HL-60 (cell line): ENCODE measurements at regions not wholly inside any gene's neighbourhood (a gene's known extent, or its start where the extent isn't known, plus 50 kb on each side); places are given as distances from the start of the nearest gene placed in this dataset.

ENCODE experiments used
- POLR2AphosphoS5 ChIP-seq: IDR thresholded peaks from 2 replicates; pipeline ENCODE4 v1.6.1; 2012; ENCODE audit warnings: low read depth
- TF ChIP-seq, protein P1 (sequence below): IDR thresholded peaks from one replicate; pipeline ENCODE4 v1.5.1; 2011; ENCODE audit warnings: low read length, control low read depth, inconsistent platforms; ENCODE audit not compliant: insufficient read depth
- TF ChIP-seq, protein P2 (sequence below): IDR thresholded peaks from 2 replicates; pipeline ENCODE4 v1.6.1; 2012; ENCODE audit warnings: low read depth; ENCODE audit not compliant: insufficient replicate concordance

DNA sequence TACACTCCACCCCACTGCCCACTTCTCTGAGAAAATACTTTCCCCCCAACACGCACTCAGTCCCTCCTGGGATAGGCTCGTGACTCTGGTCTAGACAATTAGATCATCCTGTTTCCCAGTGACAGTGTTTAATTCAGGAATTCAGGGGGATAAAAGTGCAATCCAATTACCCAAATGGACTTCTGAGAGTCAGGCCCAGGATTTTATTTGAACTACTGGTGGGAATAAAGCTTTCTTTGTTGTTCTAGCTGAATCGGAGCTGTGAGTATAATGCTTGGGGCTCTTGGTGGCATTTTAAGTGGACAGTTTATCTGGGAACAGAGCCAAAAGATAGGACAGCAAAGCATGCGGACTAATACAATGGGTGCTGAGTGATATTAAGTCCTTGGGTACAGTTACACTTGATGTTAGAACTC is 683.3 kb downstream of the MAT2B start:
- TF ChIP-seq, protein P1, sequence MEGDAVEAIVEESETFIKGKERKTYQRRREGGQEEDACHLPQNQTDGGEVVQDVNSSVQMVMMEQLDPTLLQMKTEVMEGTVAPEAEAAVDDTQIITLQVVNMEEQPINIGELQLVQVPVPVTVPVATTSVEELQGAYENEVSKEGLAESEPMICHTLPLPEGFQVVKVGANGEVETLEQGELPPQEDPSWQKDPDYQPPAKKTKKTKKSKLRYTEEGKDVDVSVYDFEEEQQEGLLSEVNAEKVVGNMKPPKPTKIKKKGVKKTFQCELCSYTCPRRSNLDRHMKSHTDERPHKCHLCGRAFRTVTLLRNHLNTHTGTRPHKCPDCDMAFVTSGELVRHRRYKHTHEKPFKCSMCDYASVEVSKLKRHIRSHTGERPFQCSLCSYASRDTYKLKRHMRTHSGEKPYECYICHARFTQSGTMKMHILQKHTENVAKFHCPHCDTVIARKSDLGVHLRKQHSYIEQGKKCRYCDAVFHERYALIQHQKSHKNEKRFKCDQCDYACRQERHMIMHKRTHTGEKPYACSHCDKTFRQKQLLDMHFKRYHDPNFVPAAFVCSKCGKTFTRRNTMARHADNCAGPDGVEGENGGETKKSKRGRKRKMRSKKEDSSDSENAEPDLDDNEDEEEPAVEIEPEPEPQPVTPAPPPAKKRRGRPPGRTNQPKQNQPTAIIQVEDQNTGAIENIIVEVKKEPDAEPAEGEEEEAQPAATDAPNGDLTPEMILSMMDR = no peak
- TF ChIP-seq POLR2AphosphoS5 = no peak
- TF ChIP-seq, protein P2, sequence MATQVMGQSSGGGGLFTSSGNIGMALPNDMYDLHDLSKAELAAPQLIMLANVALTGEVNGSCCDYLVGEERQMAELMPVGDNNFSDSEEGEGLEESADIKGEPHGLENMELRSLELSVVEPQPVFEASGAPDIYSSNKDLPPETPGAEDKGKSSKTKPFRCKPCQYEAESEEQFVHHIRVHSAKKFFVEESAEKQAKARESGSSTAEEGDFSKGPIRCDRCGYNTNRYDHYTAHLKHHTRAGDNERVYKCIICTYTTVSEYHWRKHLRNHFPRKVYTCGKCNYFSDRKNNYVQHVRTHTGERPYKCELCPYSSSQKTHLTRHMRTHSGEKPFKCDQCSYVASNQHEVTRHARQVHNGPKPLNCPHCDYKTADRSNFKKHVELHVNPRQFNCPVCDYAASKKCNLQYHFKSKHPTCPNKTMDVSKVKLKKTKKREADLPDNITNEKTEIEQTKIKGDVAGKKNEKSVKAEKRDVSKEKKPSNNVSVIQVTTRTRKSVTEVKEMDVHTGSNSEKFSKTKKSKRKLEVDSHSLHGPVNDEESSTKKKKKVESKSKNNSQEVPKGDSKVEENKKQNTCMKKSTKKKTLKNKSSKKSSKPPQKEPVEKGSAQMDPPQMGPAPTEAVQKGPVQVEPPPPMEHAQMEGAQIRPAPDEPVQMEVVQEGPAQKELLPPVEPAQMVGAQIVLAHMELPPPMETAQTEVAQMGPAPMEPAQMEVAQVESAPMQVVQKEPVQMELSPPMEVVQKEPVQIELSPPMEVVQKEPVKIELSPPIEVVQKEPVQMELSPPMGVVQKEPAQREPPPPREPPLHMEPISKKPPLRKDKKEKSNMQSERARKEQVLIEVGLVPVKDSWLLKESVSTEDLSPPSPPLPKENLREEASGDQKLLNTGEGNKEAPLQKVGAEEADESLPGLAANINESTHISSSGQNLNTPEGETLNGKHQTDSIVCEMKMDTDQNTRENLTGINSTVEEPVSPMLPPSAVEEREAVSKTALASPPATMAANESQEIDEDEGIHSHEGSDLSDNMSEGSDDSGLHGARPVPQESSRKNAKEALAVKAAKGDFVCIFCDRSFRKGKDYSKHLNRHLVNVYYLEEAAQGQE = no peak
